Panc1 (cell line): ENCODE measurements at regions not wholly inside any gene's neighbourhood (a gene's known extent, or its start where the extent isn't known, plus 50 kb on each side); places are given as distances from the start of the nearest gene placed in this dataset.

Source experiments
- CTCF ChIP-seq: fragments of 450-650 bp; IDR thresholded peaks from 2 replicates; pipeline ENCODE4 v1.5.1; 2017; ENCODE audit warnings: mild to moderate bottlenecking
- POLR2AphosphoS5 ChIP-seq: IDR thresholded peaks from 2 replicates; pipeline ENCODE4 v1.6.1; 2012; ENCODE audit warnings: mild to moderate bottlenecking, low read depth, low read length, moderate library complexity
- SIN3A ChIP-seq: IDR thresholded peaks from 2 replicates; pipeline ENCODE4 v1.6.1; 2012; ENCODE audit warnings: low read depth, mild to moderate bottlenecking, low read length, moderate library complexity, borderline replicate concordance; ENCODE audit not compliant: insufficient read depth
- TCF7L2 ChIP-seq: IDR thresholded peaks from 2 replicates; pipeline ENCODE4 v1.6.1; 2011; ENCODE audit warnings: mild to moderate bottlenecking, low read depth, low read length, inconsistent platforms

- TF ChIP-seq POLR2AphosphoS5 (no peak), CTCF (no peak), SIN3A (no peak), TCF7L2 (no peak)
Measured at GRCh38 chr11:122584670-122585069, 70.9 kb upstream of the UBASH3B start.
